Gastrocnemius medialis (tissue), 4 donors: ENCODE measurements at regions not wholly inside any gene's neighbourhood (a gene's known extent, or its start where the extent isn't known, plus 50 kb on each side); places are given as distances from the start of the nearest gene placed in this dataset.

ENCODE experiments used
- POLR2A ChIP-seq, 2 donors: fragments of 450-650 bp; IDR thresholded peaks; one replicate each; pipeline ENCODE4 v1.6.1; 2017; ENCODE audit warnings: antibody characterized with exemption in 2 of 2, mild to moderate bottlenecking in 2 of 2, moderate library complexity in 2 of 2
- TF ChIP-seq, protein P1 (sequence below), 5 experiments: fragments of 450-650 bp in 3 of 5; fragments of 200-600 bp in 2 of 5; sonication (generic) in 2 of 5; IDR thresholded peaks in 4 of 5; conservative IDR thresholded peaks in 1 of 5; 1 replicate in 4 of 5; 2 replicates in 1 of 5; pipeline ENCODE4 v1.5.1; 2016 to 2019; ENCODE audit warnings: antibody characterized with exemption in 5 of 5, mild to moderate bottlenecking in 3 of 5, moderate library complexity in 3 of 5

DNA sequence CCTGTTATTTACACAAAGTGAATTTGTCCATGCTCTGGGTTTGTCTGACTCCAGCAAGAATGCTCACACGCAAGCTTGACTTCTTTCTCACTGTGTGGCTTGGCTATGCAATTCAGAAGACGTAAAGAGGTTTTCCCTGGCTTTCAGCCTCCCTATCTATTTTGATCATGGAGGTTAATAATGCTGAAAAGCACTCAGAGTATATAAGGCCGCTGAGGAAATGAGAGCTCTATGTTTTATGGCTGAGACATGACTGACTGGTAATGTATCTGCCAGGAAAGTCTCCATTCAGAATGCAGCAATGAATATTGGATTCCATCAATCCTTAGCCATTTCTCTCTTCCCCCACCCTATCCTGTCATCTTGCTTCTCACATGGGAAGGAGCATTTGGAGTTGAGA, 417.3 kb downstream of the DMAC1 start:
- TF ChIP-seq, protein P1, sequence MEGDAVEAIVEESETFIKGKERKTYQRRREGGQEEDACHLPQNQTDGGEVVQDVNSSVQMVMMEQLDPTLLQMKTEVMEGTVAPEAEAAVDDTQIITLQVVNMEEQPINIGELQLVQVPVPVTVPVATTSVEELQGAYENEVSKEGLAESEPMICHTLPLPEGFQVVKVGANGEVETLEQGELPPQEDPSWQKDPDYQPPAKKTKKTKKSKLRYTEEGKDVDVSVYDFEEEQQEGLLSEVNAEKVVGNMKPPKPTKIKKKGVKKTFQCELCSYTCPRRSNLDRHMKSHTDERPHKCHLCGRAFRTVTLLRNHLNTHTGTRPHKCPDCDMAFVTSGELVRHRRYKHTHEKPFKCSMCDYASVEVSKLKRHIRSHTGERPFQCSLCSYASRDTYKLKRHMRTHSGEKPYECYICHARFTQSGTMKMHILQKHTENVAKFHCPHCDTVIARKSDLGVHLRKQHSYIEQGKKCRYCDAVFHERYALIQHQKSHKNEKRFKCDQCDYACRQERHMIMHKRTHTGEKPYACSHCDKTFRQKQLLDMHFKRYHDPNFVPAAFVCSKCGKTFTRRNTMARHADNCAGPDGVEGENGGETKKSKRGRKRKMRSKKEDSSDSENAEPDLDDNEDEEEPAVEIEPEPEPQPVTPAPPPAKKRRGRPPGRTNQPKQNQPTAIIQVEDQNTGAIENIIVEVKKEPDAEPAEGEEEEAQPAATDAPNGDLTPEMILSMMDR (IDR thresholded peaks at IDR 0.05 in 4 of 5, conservative IDR thresholded peaks at IDR 0.05 in 1 of 5) = no peak
- no peak for TF ChIP-seq POLR2A (IDR thresholded peaks at IDR 0.05)
